Liver (tissue), 3 donors: ENCODE measurements at regions not wholly inside any gene's neighbourhood (a gene's known extent, or its start where the extent isn't known, plus 50 kb on each side); places are given as distances from the start of the nearest gene placed in this dataset.

Source experiments
- ATF3 ChIP-seq: IDR thresholded peaks from 2 replicates; pipeline ENCODE4 v1.6.1; 2016; ENCODE audit warnings: antibody characterized with exemption
- CTCF ChIP-seq: fragments of 150-350 bp; IDR thresholded peaks from 2 replicates; pipeline ENCODE4 v1.5.1; 2017; ENCODE audit warnings: improper control_type of control experiment, low read depth, low read length; ENCODE audit not compliant: missing input control
- EGR1 ChIP-seq, 2 donors: IDR thresholded peaks; 2 replicates each; pipeline ENCODE4 v1.6.1; 2016 to 2018; ENCODE audit warnings: antibody characterized with exemption in 2 of 2, low read depth in 2 of 2
- FOXA1 ChIP-seq: IDR thresholded peaks from 2 replicates; pipeline ENCODE4 v1.6.1; 2016; ENCODE audit warnings: antibody characterized with exemption
- GABPA ChIP-seq, 2 donors: IDR thresholded peaks in 1 of 2; conservative IDR thresholded peaks in 1 of 2; 2 replicates each; pipeline ENCODE4 v1.6.1; 2016; ENCODE audit warnings: antibody characterized with exemption in 2 of 2, mild to moderate bottlenecking in 1 of 2, moderate library complexity in 1 of 2
- MAX ChIP-seq: IDR thresholded peaks from 2 replicates; pipeline ENCODE4 v1.6.1; 2016; ENCODE audit warnings: antibody characterized with exemption
- RAD21 ChIP-seq, 2 donors: IDR thresholded peaks; 2 replicates each; pipeline ENCODE4 v1.6.1; 2016; ENCODE audit warnings: antibody characterized with exemption in 2 of 2, mild to moderate bottlenecking in 2 of 2
- REST ChIP-seq: IDR thresholded peaks from 2 replicates; pipeline ENCODE4 v1.6.1; 2016; ENCODE audit warnings: antibody characterized with exemption, mild to moderate bottlenecking
- TAF1 ChIP-seq: conservative IDR thresholded peaks from 2 replicates; pipeline ENCODE4 v1.6.1; 2016; ENCODE audit warnings: antibody characterized with exemption, mild to moderate bottlenecking
- YY1 ChIP-seq: IDR thresholded peaks from 2 replicates; pipeline ENCODE4 v1.6.1; 2016; ENCODE audit warnings: antibody characterized with exemption, mild to moderate bottlenecking
- ZBTB33 ChIP-seq: IDR thresholded peaks from 2 replicates; pipeline ENCODE4 v1.6.1; 2016; ENCODE audit warnings: antibody characterized with exemption
- donor health status: healthy.
- donor health status: healthy.

GRCh38 chr2:23299476-23300195 is 85.3 kb upstream of the KLHL29 start:
- no peak for TF ChIP-seq CTCF
- TF ChIP-seq FOXA1, result no peak
- no peak for TF ChIP-seq RAD21 (IDR thresholded peaks at IDR 0.05)
- no peak for TF ChIP-seq YY1
- no peak for TF ChIP-seq GABPA (IDR thresholded peaks at IDR 0.05 in 1 of 2, conservative IDR thresholded peaks at IDR 0.05 in 1 of 2)
- no peak for TF ChIP-seq MAX
- TF ChIP-seq TAF1, result no peak
- no peak for TF ChIP-seq ATF3
- TF ChIP-seq ZBTB33, result no peak
- TF ChIP-seq REST, result no peak
- TF ChIP-seq EGR1 (IDR thresholded peaks at IDR 0.05; ENCODE audit: low read depth in 2 of 2), result no peak
